ENCODE measurements at regions not wholly inside any gene's neighbourhood (a gene's known extent, or its start where the extent isn't known, plus 50 kb on each side); places are given as distances from the start of the nearest gene placed in this dataset.

DNA sequence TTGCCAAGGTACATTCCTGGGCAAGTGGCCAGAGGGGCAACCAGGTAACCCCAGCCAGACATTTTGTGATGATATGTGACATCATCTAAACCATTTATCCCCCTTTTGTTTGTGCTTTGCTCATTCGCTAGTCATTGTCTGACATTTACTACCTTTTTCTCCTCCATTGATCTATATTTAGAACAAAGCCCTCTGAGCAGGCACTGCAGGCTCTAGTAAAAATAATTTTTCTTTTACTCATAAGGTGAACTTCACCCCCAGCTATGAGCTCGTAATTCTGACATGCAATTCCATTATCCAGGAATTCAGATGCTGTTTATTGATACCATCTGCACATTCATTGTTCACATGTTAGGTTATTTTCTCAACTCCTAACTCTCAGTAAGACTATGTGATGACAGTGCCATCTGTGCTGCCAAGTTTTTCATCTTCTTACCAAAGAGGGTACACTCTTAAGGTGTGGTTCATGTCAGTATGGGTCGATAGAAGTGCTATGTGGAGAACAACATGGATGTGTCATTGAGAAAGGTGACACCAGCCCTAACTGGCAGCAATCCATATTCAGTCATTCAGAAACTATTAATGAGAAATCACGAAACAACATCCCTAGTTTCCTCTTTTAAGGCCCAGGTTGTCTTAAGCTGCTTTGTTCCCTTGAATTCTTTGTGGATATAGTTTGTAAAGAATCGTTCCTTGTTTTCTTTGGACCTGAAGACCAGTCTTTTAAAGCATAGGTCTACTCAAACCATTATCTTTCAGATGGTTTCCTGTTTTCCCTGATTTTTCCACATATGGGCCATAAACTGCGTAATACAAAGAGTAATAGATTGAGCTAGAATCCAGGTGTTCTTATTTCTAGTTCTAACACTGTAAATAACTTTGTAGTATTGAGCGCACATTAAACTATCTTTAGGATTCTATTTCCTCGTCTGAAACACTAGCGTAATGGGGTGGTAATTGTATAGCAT, 978.1 kb upstream of the CDH2 start:
- no peak for DNase-seq (ENCODE audit: extremely low read depth, low read depth)

DNA sequence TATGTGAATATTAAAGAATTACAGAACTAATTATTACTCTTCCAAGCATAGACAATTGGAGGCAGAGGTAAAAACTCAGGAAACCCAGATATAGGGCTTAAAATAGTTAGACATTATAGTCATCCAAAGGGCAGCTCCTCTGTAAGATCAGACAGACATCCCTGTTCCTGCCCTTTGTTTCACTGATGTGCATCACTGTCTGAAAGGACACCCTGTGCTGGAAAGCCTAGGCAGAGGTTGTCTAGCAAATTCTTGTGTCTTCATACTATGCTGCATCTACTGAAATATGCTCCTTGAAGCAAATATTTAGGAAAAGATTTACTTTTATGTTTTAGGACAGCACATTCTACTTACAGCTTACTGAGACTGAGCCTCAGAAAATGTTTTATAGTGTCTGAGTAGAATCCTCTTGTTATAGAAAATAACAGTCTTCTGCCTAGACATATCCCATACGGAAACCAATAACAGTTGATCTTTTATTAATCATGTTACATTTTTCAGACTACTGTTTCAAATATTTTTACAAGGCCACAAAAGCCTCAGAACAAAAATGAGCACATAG, 977.3 kb upstream of the CDH2 start:
- DNase-seq (ENCODE audit: extremely low read depth, low read depth): no peak

GRCh38 chr18:29153091-29153490, 976.2 kb upstream of the CDH2 start:
- DNase-seq (ENCODE audit: extremely low read depth, low read depth): no peak

DNA sequence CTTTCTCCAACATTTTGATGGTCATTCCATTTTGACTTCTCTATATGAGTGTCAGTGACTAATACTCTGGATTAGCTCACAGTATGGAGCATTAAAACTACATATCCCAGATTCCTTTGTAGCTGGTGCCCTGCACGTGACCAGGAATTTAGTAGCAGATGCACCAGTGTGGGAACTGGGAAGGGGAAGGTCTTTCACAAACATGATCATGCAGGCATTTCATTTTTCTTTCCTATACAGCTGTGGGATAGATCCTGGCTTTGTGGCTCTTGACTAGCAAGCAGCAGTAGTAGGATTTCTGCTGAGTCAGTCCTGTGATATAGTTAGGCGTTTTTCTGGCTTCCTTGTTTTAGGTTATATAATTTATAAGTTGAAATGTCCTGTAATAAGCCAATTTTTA, 971.0 kb upstream of the CDH2 start:
- peak; percentile 26 for DNase-seq (ENCODE audit: extremely low read depth, low read depth)

DNA sequence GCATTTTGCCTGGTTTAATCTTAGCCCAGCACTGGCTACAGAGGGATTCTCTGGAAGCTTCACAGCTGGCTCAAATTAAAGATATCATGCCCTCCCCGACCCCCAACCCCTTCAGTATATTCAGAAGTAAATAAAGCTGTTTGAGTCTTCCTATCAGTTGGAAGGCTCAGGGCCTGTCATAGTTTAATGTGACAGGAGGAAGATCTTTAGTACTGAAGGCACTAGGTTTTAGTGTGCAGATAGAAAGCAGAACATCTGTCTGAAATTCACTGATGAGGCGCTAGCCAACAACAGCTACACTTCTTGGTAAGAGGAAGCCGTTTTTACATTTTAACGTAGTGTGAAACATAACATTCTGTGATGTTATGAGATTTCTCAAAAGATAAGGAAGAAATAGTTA, 969.1 kb upstream of the CDH2 start:
- DNase-seq (ENCODE audit: extremely low read depth, low read depth): no peak

- no peak for DNase-seq (ENCODE audit: extremely low read depth, low read depth)
These were observed 963.7 kb upstream of the CDH2 start for GRCh38 chr18:29140590-29140989.

DNA sequence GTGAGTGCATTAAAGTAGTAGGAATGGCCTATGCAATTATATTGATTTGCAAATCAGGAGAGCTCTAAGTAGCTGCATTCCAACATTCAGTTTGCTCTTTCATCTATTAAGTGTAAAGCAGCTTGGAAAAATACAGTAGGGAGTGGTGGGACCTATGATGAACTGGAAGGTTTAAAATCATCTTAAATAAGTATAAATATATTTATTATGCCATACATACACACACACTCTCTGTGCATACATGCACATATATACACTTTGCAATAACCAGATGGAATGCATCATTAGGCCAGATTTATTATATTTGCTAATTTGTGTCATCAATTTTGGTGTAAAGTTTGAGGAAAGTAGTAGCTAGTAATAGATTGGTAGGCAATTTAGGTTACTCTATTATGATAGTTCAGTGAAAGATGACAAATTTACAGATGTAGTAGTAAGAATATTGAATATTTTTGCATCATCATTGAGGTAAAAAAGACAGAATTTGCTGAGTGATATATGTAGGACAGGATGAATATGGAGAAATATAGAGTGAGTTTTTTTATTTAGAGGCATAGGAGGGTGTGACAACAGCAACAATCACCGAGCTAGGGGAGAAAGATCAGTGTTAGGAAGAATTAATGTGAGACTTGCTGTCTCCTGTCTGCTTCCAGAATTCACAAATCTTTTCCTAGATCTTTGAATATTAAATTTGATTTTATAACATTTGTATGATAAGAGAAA, 961.0 kb upstream of the CDH2 start:
- no peak for DNase-seq (ENCODE audit: extremely low read depth, low read depth)

DNA sequence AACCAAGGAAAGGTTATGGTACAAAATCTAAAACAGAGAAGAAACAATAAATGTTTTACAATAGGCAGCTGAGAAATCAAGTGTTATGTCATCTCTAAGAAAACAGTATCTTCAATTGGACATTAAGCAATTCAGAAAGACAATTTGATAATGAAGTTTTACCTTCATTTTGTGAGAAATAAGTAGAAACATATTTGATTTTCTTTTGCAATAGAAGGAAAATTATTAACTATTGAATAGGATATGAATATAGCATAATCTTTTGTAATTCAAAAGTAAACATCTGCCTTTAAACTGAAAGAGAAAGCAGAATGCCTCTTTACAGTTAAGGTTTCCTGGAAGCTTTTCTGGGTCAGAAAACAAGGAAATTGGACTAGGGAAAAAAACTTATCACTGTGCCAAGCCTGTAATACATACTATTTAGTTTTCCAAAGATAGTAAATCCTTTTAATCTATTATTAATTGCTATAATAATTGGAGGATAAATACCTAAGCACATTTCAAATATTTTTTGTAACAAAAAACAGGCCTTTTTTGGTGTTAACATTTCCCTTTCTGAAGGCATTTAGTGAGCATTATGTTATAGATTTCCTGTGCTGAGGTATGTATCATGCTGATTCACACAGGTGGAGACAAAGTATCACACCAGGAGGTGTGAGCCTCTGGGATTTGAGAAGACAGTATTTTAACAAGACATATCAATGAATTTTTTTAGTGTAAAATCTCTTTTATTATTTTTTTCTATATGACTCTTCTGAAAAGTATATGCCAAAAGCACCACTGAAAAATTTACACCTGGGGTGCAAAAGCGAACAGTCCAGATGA, 947.0 kb upstream of the CDH2 start:
- DNase-seq (ENCODE audit: extremely low read depth, low read depth): no peak

DNA sequence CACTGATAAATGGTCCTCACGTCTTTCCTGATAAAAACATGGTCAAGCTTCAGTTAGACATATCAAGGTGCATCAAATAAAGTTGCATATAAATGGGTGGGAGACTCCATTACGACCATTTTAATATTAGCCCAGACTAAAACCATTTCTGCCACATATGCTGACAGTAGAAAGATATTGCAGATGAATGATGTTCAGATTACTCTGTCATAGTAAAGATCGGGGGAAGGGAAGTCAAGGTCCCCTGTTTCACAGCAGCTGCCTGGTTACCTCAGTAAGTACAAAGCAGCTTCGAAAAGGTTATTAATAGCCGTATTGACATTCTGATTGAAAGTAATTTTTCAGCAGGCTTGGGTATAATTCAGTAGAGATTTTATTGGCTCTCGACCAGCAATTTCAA, 927.7 kb upstream of the CDH2 start:
- DNase-seq (ENCODE audit: extremely low read depth, low read depth): no peak

GRCh38 chr18:29104227-29104626, 927.3 kb upstream of the CDH2 start:
- no peak for DNase-seq (ENCODE audit: extremely low read depth, low read depth)

- DNase-seq (ENCODE audit: extremely low read depth, low read depth): no peak
These were observed 919.3 kb upstream of the CDH2 start for GRCh38 chr18:29096079-29096770.

DNA sequence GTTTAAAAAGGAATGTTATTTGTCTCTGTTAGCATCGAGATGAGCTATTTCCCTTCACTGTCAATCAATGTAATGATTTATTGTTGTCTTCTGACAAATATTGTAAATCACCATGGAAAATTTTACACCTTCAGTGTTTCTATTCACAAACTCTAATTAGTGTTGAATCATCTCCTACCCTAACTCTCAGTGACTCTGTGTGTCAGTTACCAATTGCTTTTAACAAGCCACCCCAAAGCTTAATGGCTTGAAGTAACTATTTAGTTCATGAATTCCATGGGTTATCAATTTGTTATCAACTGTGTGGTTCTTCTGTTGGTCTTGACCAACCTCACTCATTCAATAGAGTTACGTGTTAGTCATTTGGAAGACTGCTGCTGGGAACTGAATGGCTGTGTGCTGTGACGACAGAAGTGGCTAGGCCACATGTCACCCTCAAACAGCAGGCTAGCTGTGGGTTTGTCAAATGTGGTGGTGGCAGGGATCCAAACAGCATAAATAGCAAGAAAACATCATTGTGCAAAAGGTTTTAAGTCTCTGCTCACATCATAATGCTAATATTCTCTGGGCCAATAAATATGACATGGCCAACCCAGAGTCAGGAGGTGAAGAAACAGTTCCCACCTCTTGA, 910.8 kb upstream of the CDH2 start:
- DNase-seq (ENCODE audit: extremely low read depth, low read depth): no peak

DNA sequence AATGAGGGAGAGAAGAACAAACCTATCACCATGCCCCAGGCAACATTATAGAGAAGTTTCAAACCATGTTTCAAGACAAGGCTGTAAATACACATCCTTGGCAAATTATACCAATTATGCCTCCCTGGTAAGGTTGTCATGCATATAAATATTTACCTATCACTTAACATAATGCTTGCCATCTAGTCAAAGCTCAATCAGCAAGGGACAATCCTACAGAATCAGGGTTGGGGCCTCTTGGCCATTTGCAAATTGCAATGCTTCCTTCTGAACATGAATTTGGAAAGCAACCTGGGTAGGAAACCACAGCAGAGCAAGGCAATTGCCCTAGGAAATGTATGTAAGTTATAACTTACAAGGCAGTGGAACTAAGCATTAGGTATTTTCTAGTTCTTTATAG, 907.2 kb upstream of the CDH2 start:
- no peak for DNase-seq (ENCODE audit: extremely low read depth, low read depth)

DNA sequence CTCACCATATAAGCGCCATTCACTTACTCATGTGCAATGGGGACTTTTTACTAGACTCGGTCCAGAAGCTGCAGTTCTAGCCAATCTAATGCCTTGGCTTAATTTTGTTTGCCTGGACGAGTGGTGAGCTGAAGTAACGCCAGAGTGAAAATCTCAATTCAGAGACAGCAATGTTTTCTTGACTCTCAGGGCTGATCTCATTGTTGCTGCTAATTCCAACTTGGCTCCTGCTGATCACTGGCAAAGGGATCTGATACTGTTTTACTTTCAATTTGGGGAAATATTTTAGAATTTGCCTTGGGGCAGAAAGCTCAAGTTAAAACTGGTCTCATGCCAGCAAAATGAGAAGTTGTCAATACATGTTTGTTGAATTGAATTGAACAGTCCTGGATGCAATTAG, 906.6 kb upstream of the CDH2 start:
- DNase-seq (ENCODE audit: extremely low read depth, low read depth): no peak

- DNase-seq (ENCODE audit: extremely low read depth, low read depth): no peak
These were observed 904.0 kb upstream of the CDH2 start for GRCh38 chr18:29080946-29081345.

- no peak for DNase-seq (ENCODE audit: extremely low read depth, low read depth)
These were observed 901.3 kb upstream of the CDH2 start for GRCh38 chr18:29078273-29078672.

DNA sequence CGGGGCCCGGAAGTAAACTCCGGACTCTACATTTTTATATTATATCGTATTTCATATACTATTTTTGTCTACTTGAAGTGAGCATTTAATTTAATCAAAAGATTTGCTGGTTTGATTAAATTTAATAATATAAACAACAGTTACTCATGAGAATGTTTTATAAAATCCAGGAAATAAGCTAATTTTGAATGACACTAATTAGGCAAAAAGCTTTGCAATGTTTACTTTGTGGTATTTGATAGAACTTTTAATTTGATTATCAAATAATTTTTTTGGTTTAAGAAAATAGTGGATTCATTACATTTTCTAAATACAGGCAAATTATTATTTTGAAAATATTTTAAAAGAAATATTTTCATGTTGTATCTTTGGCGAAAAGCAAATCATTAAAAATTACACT, 900.4 kb upstream of the CDH2 start:
- no peak for DNase-seq (ENCODE audit: extremely low read depth, low read depth)

GRCh38 chr18:29076645-29077044, 899.7 kb upstream of the CDH2 start:
- DNase-seq (ENCODE audit: extremely low read depth, low read depth): no peak

DNA sequence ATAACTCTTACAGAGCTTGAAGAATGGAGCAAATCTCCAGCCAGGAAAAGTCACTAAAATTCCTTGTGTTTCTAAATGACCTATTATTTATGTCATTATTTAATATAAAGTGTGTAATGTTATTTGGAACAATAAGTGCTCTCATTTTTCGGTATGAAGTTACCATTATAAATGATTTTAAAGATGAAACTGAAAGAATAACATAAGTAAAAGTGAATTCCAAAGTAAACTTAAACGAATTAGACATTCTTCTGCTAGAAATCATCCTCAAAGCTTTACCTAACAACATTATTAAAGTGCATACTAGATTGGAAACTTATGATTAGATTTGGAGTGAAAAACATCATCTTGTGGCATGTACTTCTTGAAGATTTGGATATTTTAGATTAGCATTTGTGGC, 897.2 kb upstream of the CDH2 start:
- no peak for DNase-seq (ENCODE audit: extremely low read depth, low read depth)

DNA sequence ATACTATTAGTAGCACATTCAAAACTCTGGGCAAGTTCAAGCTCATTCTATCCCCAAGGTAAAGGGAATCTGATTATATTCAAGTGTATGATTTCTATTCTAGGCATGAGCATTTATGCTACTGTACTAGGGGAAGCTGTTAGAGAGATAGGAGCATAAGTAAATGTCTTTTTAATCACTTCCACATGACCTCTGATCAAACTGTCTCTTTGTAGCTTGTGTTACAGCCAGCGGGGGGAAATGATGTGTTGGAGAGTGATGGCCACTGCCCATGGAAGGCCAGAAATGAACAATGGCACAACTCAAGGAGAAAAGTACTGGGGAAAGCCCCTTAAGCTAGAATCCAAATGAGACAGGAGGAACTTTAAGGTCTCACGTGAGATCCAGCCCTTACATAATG, 894.9 kb upstream of the CDH2 start:
- no peak for DNase-seq (ENCODE audit: extremely low read depth, low read depth)

Measured in NCI-H460 (cell line).